GM13976 (cell line): ENCODE measurements at regions not wholly inside any gene's neighbourhood (a gene's known extent, or its start where the extent isn't known, plus 50 kb on each side); places are given as distances from the start of the nearest gene placed in this dataset.

Source experiments
- DNase-seq: peaks from one replicate; pipeline ENCODE4 v3.0.0; 2012; ENCODE audit warnings: low spot score
- CTCF ChIP-seq: IDR thresholded peaks from 2 replicates; pipeline ENCODE4 v1.5.1; 2012; ENCODE audit warnings: borderline replicate concordance, mild to moderate bottlenecking; ENCODE audit not compliant: insufficient read depth; ENCODE audit errors: extremely low read depth, missing control alignments, control extremely low read depth
- in situ Hi-C: fragments of 300-500 bp; cut with MboI; formaldehyde crosslinking; loops from one replicate; pipeline ENCODE4 v1.12.0; 2022; ENCODE audit warnings: low sequenced_read_pairs, mixed read lengths, inconsistent platforms; ENCODE audit not compliant: unreplicated experiment

GRCh38 chr9:14522627-14523379 is 170.4 kb downstream of the ZDHHC21 start:
- no peak for DNase-seq
- TF ChIP-seq CTCF: no peak
- in situ Hi-C loops: no loop called here

GRCh38 chr9:14520341-14520740 is 172.9 kb downstream of the ZDHHC21 start:
- TF ChIP-seq CTCF: no peak
- DNase-seq: no peak
- in situ Hi-C loops: no loop called here

DNA sequence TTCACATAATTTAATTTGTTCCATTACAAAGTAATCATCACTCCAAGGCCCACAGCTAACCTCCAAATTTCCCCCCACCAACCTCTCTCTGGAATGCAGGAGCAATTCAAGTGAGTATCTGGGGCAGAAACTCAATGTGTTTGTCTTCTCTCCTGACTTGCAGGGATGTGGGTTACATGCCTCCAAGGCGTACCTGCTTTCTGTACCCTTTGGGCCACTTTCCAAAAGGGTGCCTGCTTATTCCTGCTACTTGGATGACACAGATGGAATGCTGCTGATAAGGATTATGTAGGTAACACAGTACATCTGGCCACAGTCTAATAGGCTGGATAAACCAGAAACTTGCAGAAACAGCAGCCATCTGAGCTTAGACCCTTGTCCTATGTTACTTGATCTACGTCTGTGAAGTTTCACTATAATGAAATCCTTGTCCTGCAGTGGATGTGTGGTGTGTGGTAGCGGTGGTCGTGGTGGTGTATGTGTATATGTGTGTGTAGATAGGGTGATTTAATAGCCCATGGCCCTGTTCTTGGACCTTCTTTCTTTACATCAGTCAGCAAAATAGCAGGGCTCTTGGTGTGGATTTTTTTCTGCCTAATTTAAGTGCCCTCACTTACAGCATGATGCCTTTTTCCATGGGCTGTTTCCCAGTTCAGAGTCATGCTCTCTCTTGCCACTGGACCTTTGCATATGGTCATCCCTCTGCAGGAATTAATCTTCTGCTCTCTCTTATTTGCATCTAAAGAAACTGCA is 175.9 kb downstream of the ZDHHC21 start:
- DNase-seq: no peak

DNA sequence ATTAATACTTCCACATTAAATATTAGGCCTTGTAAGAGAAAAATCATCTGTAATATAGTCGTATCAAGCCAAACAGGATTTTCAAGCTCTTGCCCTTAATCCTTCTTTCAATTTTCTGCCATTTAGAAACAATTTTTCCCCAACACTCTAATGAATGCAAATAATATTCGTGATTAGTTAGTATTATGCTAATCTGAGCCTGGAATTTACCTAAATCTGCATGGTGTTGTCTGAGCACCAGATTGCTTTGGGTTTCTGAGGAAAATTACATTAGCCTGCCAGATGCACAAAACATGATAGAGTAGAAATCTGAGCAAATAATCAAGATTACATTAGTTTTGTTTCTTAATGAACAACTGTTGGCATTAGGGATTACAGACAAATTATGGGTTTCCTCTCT is 176.6 kb downstream of the ZDHHC21 start:
- no peak for DNase-seq
- in situ Hi-C loops: no loop called here

More for the DNA sequence above, 175.9 kb downstream of the ZDHHC21 start:
- in situ Hi-C loops: no loop called here
- no peak for TF ChIP-seq CTCF

DNA sequence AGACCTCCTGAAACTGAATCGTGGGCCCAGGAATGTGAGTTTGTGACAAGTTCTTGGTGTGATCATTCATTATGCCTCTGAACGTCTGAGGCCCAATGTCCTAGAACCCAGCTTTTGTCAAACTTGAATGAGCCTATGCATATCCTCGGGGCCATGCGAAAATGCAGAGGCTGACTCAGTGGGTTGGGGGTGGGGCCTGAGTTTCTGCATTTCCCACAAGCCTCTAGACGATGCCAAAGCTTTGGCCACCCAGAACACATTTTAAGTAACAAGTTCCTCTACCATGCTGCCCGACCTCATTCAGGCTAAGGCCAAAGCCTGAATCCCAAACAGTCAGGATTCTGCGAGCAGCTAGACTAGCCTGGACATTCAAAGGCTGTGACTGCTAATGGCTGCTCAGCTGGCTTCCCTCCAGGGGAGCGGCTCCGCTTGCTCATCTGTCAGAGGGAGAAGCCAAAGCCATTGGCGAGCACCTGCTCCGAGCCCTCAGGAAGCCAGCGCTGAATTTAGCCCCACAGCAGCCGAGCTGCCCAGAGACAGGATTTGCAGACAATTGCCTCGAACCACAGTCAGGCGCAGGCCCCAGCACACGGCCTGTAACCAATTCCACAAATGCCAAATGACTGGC is 177.5 kb downstream of the ZDHHC21 start:
- TF ChIP-seq CTCF: no peak
- no peak for DNase-seq
- in situ Hi-C loops: no loop called here

More for the DNA sequence above, 176.6 kb downstream of the ZDHHC21 start:
- no peak for TF ChIP-seq CTCF

DNA sequence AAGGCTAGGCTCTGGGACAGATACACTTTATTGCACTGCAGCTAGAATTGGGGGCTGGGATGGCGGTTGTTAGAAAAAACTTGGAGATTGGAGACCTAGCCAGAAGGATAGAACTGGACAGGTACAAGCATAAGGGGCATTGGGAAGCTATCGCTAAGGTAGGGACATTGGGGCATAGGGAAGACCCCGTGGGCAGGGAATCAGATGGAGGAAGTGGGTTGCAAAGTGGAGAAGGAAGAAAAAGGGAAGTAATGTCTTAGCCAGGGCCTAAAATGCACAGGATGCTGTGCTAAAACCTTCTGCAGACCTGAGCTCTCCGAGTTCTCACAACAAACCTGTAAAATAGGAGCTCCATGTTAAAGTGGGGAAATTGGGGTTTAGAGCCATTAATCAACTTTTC is 178.2 kb downstream of the ZDHHC21 start:
- DNase-seq: no peak
- in situ Hi-C loops: no loop called here
- TF ChIP-seq CTCF: no peak
